ENCODE measurements at regions not wholly inside any gene's neighbourhood (a gene's known extent, or its start where the extent isn't known, plus 50 kb on each side); places are given as distances from the start of the nearest gene placed in this dataset.

DNA sequence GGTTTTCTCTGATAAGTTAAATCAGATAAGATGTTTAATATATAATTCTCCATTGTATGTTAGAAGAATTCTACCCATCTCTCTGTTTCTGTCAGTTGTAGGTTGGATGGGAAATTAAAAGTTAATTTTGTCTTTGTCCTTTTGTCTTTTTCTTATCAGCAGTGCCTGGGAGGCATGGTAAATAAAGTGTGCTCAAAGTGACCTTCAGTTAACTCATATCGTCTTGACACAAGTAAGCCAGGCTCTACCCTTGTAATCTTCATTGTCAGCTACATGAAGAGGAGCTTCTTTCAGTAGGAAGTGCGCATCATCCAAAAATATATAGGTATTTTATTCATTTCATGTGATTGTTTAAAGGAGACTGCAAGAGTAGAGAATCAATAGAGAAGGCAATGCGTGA, 138.9 kb upstream of the NRIP1 start:
- TF ChIP-seq, protein P1, sequence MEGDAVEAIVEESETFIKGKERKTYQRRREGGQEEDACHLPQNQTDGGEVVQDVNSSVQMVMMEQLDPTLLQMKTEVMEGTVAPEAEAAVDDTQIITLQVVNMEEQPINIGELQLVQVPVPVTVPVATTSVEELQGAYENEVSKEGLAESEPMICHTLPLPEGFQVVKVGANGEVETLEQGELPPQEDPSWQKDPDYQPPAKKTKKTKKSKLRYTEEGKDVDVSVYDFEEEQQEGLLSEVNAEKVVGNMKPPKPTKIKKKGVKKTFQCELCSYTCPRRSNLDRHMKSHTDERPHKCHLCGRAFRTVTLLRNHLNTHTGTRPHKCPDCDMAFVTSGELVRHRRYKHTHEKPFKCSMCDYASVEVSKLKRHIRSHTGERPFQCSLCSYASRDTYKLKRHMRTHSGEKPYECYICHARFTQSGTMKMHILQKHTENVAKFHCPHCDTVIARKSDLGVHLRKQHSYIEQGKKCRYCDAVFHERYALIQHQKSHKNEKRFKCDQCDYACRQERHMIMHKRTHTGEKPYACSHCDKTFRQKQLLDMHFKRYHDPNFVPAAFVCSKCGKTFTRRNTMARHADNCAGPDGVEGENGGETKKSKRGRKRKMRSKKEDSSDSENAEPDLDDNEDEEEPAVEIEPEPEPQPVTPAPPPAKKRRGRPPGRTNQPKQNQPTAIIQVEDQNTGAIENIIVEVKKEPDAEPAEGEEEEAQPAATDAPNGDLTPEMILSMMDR (IDR thresholded peaks at IDR 0.05) = no peak
- TF ChIP-seq, protein P2, sequence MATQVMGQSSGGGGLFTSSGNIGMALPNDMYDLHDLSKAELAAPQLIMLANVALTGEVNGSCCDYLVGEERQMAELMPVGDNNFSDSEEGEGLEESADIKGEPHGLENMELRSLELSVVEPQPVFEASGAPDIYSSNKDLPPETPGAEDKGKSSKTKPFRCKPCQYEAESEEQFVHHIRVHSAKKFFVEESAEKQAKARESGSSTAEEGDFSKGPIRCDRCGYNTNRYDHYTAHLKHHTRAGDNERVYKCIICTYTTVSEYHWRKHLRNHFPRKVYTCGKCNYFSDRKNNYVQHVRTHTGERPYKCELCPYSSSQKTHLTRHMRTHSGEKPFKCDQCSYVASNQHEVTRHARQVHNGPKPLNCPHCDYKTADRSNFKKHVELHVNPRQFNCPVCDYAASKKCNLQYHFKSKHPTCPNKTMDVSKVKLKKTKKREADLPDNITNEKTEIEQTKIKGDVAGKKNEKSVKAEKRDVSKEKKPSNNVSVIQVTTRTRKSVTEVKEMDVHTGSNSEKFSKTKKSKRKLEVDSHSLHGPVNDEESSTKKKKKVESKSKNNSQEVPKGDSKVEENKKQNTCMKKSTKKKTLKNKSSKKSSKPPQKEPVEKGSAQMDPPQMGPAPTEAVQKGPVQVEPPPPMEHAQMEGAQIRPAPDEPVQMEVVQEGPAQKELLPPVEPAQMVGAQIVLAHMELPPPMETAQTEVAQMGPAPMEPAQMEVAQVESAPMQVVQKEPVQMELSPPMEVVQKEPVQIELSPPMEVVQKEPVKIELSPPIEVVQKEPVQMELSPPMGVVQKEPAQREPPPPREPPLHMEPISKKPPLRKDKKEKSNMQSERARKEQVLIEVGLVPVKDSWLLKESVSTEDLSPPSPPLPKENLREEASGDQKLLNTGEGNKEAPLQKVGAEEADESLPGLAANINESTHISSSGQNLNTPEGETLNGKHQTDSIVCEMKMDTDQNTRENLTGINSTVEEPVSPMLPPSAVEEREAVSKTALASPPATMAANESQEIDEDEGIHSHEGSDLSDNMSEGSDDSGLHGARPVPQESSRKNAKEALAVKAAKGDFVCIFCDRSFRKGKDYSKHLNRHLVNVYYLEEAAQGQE (IDR thresholded peaks at IDR 0.05; ENCODE audit: insufficient read depth in 1 of 2, low read depth in 2 of 2, low read length in 1 of 2) = no peak
- TF ChIP-seq POLR2AphosphoS5 (IDR thresholded peaks at IDR 0.05; ENCODE audit: low read depth, low read length) = no peak
- no peak for TF ChIP-seq TCF7L2 (IDR thresholded peaks at IDR 0.05; ENCODE audit: low read depth, low read length)
- TF ChIP-seq SIN3A (IDR thresholded peaks at IDR 0.05; ENCODE audit: borderline replicate concordance, insufficient read depth, low read depth, low read length) = no peak

Data from Panc1 (cell line).